T follicular helper cell (primary cell): ENCODE measurements at regions not wholly inside any gene's neighbourhood (a gene's known extent, or its start where the extent isn't known, plus 50 kb on each side); places are given as distances from the start of the nearest gene placed in this dataset.

Experiments
- DNase-seq: peaks from one replicate; pipeline ENCODE4 v3.0.0-alpha.2; 2020; ENCODE audit warnings: low read depth

GRCh38 chr16:87052506-87052905 is 264.7 kb downstream of the C16orf95 start:
- no peak for DNase-seq

- DNase-seq, result no peak
Measured at GRCh38 chr16:87053016-87053982, 263.9 kb downstream of the C16orf95 start.

- no peak for DNase-seq
Measured at GRCh38 chr16:87054154-87054553, 263.0 kb downstream of the C16orf95 start.

- no peak for DNase-seq
Measured at GRCh38 chr16:87054856-87055255, 262.3 kb downstream of the C16orf95 start.

DNA sequence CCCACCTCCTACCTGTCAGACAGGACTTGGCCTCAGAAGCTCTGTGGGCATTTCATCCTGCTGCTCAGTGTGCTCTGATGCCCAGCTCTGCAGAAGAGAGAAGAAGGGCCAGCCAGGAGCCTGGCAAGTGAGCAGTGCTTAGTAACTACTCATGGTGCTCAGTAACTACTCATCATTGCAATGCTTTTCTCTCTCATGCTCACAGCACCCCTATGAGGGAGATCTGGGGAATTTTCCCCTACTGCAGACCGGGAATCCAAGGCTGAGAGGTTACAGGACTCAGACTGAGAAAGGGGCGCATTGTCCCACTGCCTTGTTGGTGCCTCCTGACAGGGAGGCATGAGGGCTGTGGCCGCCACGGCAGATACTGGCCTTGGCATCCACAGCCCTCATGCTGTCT is 261.1 kb downstream of the C16orf95 start:
- no peak for DNase-seq

DNA sequence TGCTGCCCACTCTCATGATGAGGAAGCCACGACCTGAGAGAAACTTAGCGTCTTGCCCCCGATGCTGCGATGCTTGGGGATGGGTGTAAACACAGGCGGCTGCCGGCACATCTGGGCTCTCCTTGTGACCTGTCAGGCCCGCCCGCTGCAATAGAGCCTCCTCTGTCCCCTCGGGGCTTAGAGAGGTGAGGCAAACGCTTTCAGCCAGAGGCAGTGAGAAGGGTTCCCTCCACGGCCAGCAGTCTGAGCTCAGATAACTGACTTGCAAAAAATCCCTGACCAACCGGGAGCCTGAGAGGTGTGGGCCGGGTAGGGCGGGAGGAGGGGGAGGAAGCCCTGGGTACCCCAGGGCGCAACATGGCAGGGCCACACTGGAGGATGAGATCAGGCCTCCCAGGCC is 260.6 kb downstream of the C16orf95 start:
- no peak for DNase-seq

- DNase-seq, result no peak
Measured at GRCh38 chr16:87057211-87057881, 259.8 kb downstream of the C16orf95 start.

DNA sequence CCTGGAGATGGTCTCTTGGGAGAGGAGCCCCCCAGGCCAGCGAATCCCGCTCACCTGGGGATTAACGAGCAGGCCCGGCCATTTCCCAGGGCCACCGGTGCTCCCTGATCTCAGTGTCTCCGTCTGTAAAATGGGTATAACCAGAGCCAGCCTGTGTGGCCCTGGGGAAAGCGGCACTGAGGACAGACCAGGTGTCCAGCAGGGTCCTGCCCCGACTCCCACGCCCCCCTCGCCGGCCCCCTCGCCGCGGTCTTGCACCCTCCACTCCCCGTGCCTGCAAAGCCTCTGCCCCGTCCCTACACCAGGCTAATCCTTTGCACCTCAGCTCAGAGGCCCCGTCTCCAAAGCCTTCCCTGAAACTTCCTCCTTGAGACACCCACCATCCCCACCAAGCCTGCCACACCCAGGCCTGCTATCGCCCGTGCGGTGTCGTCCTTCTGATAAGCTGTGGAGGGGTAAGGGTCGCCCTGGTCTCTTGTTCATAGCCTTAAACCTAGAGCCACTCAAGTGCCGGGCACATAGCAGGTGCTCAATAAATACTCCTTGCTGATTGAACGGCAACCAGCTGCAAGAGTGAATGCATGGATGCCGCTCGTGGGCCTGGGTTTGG is 259.1 kb downstream of the C16orf95 start:
- no peak for DNase-seq

- DNase-seq, result no peak
Measured at GRCh38 chr16:87058728-87059250, 258.4 kb downstream of the C16orf95 start.

DNA sequence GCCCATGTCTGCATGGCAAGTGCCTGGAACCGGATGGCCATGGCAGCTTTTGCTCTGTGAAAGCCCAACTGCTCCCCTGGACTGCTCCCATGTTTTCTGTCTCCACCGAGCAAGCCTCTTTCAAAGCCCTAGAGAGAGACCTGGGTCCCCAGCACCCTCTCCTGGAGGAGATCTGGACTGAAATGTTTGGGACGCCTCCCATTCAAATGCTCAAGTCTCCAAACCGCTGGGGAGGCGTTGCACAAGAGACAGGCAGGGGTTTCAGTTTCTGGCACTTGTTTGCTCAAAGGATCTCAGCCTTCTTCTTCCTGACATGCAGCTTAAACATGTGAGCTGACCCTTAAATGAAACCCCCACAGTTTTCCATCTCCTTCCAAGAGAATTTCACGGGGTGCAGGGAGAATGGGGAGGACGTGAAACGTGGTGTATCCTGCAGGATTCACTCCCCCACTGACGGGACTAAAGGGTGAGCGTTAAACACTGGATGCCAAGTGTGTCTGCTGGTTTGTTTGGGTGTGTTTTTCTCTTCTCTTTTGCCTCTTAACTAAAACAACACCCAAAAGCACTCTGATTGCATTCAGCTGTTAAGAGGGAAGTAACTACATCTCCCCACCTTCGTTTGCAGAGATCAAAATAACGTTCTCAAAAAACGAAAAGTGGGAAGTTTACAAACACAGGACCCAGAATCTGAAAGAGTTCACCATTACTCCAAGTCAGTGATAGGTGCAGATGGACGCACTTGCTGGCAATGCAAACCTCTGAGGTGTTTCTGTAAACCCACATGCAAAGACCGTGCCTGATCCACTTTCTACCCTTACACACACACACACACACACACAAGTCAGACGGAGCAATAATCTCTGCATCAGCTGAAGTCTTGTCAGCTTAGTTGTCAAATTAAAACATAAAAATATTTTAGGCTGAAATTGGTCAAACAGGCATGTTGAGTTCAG is 256.9 kb downstream of the C16orf95 start:
- DNase-seq, result no peak

GRCh38 chr16:87061243-87061920 is 255.8 kb downstream of the C16orf95 start:
- DNase-seq, result no peak

GRCh38 chr16:87062569-87063442 is 254.4 kb downstream of the C16orf95 start:
- DNase-seq, result peak; percentile 7

DNA sequence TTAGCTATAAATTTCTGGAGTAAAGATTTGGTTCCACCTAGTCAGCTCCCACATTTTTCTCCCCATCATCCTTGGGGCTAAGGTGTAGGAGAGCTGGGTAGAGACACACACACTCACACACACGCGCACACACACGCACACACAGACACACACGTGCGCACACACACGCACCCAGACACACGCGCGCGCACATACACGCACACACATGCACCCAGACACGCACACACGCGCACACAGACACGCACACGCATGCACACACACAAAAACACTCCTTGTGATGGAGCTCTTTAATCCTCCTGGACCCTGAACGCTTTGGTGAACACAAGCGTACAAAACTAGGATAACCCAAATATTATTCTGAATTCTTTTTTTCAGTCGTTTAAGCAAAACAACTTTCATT is 253.6 kb downstream of the C16orf95 start:
- no peak for DNase-seq

DNA sequence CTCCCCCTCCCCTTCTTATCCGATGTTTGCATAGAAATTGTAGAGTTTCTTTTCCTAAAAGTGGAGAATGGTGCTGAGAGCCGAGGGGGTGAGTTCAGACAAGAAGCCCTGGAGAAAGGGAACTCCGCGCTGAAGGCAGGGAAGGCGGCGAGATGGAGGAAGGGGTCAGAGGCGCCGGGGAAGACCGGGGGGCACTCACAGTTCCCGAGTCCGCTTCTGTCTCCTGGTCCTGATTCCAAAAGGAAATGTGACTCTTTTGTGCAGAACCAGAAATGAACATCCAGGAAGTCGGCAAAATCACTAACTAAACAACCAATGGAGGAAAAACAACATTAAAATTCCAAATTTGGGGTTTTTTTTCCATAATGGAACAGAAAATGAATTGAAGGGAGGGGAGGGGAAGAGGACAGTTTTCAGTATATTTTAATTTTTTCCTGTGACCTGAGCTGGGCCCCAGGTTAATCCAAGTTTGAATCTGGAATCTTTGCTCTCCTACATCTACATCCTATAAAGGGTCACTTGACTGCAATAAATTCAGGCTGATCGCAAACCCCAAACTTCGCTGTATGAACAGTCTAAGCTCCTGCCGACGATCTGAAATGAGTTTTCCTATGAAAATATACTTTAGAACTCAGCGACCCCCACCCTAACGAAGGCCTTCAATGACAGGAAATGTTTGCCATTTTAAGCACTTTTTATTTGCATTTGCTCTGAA is 252.3 kb downstream of the C16orf95 start:
- no peak for DNase-seq

- DNase-seq, result no peak
Measured at GRCh38 chr16:87065446-87066132, 251.6 kb downstream of the C16orf95 start.

GRCh38 chr16:87066133-87067002 is 250.8 kb downstream of the C16orf95 start:
- no peak for DNase-seq

GRCh38 chr16:87067003-87067556 is 250.1 kb downstream of the C16orf95 start:
- DNase-seq, result no peak
